Vagina (tissue), 2 donors: ENCODE measurements at regions not wholly inside any gene's neighbourhood (a gene's known extent, or its start where the extent isn't known, plus 50 kb on each side); places are given as distances from the start of the nearest gene placed in this dataset.

Source experiments
- CTCF ChIP-seq, 3 experiments: fragments of 450-650 bp in 2 of 3; fragments of 200-600 bp in 1 of 3; sonication (generic) in 1 of 3; IDR thresholded peaks; one replicate each; pipeline ENCODE4 v1.5.1; 2017 to 2019; ENCODE audit warnings: antibody characterized with exemption in 3 of 3, mild to moderate bottlenecking in 2 of 3, moderate library complexity in 2 of 3
- POLR2A ChIP-seq, 2 donors: fragments of 450-650 bp; IDR thresholded peaks; one replicate each; pipeline ENCODE4 v1.6.1; 2017; ENCODE audit warnings: antibody characterized with exemption in 2 of 2, mild to moderate bottlenecking in 2 of 2, moderate library complexity in 2 of 2
- POLR2AphosphoS5 ChIP-seq, 2 donors: sonication (generic); formaldehyde crosslinking; IDR thresholded peaks; one replicate each; pipeline ENCODE4 v1.9.0; 2017; ENCODE audit warnings: antibody characterized with exemption in 2 of 2, mild to moderate bottlenecking in 2 of 2, low read depth in 1 of 2; ENCODE audit not compliant: insufficient read depth in 1 of 2

DNA sequence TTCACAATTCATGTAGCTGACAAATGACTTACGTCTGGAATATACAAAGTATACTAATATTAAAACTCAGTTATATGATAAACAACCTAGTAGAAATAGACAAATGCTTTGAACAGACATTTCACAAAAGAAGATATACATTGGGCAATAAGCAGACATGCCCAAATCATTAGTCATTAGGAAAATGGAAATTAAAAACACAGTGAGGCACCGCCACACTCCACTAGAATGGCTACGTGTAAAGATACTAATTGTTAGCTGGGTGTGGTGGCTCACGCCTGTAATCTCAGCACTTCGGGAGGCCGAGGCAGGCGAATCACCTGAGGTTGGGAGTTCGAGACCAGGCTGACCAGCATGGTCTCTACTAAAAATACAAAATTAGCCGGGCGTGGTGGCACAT lies 248.9 kb upstream of the TMEM132C start:
- TF ChIP-seq POLR2A (IDR thresholded peaks at IDR 0.05) (no peak), CTCF (IDR thresholded peaks at IDR 0.05) (no peak), POLR2AphosphoS5 (IDR thresholded peaks at IDR 0.05; ENCODE audit: insufficient read depth in 1 of 2, low read depth in 1 of 2) (no peak)
